HCT116 (cell line): ENCODE measurements at regions not wholly inside any gene's neighbourhood (a gene's known extent, or its start where the extent isn't known, plus 50 kb on each side); places are given as distances from the start of the nearest gene placed in this dataset.

Experiments used
- ATAC-seq: fragments of 200-7000 bp; cut with Tn5 transposase; 2 replicates; pipeline ENCODE4 v1.9.1; 2020; ENCODE audit warnings: mild to moderate bottlenecking, moderate library complexity
- BruUV-seq: library from RNA; stranded (reverse); fragments of 400-500 nt; replicated peaks from 2 replicates; lab custom pipeline; 2021; lab: Mats Ljungman, UMichigan
- CTCF ChIA-PET: fragments of 300-600 bp; sonication (Branson Sonifier 250); formaldehyde crosslinking; loops from one replicate; lab custom pipeline; 2021; ENCODE audit warnings: antibody characterized with exemption; lab: Charles Lee
- POLR2A ChIA-PET: fragments of 300-600, 350-600 bp; sonication (Branson Sonifier 250); formaldehyde crosslinking; loops from one replicate; lab custom pipeline; 2021; ENCODE audit warnings: antibody characterized with exemption; lab: Charles Lee
- RAD21 ChIA-PET, 2 experiments: fragments of 300-600 bp; sonication (Branson Sonifier 250); formaldehyde crosslinking; loops; one replicate each; lab custom pipeline; 2023; ENCODE audit warnings: low total read pairs in 2 of 2; ENCODE audit not compliant: uncharacterized antibody in 2 of 2, unreplicated experiment in 2 of 2, low non-redundant PET in 1 of 2; lab: Charles Lee
- DNase-seq: peaks from one replicate; pipeline ENCODE4 v3.0.0-alpha.2; 2010; ENCODE audit warnings: low read depth, low spot score
- H2AFZ ChIP-seq: fragments of 200-600 bp; shearing (Covaris generic), sonication (generic); 2 replicates; pipeline ENCODE4 v1.6.1; 2017; ENCODE audit warnings: low read depth, mixed run types, mixed read lengths, antibody characterized with exemption, low read length; ENCODE audit not compliant: poor library complexity, severe bottlenecking
- H3K27ac ChIP-seq: 2 replicates; pipeline ENCODE4 v1.5.1; 2012; ENCODE audit warnings: low read depth, low read length
- H3K27me3 ChIP-seq: fragments of 200-600 bp; sonication (generic); 2 replicates; pipeline ENCODE4 v1.6.1; 2016; ENCODE audit warnings: mixed run types, low read length, mixed read lengths; ENCODE audit not compliant: insufficient read depth
- H3K36me3 ChIP-seq, 2 experiments: fragments of 200-500 bp in 1 of 2; fragments of 200-600 bp in 1 of 2; sonication (Bioruptor generic) in 1 of 2; sonication (generic) in 1 of 2; 2 replicates each; pipeline versions ENCODE4 v1.5.1 to v1.6.1; 2014 to 2016; ENCODE audit warnings: low read length in 2 of 2, inconsistent platforms in 1 of 2, mixed read lengths in 1 of 2, mixed run types in 1 of 2; ENCODE audit not compliant: insufficient read depth in 2 of 2, control insufficient read depth in 1 of 2
- H3K4me1 ChIP-seq, 2 experiments: fragments of 200-600 bp in 1 of 2; sonication (generic) in 1 of 2; 2 replicates each; pipeline versions ENCODE4 v1.5.1 to v1.6.1; 2012 to 2017; ENCODE audit warnings: low read length in 2 of 2, inconsistent platforms in 1 of 2, mild to moderate bottlenecking in 1 of 2, mixed read lengths in 1 of 2, mixed run types in 1 of 2, moderate library complexity in 1 of 2; ENCODE audit not compliant: insufficient read depth in 2 of 2, control insufficient read depth in 1 of 2
- H3K4me2 ChIP-seq: fragments of 200-600 bp; sonication (generic); 2 replicates; pipeline ENCODE4 v1.6.1; 2017; ENCODE audit warnings: mixed run types, low read length, mixed read lengths
- H3K4me3 ChIP-seq, 2 experiments: fragments of 200-600 bp in 1 of 2; sonication (generic) in 1 of 2; replicated peaks in 1 of 2; 2 replicates each; pipeline ENCODE4 v1.5.1; 2011 to 2016; ENCODE audit warnings: low read length in 2 of 2, control low read depth in 1 of 2, low read depth in 1 of 2, mild to moderate bottlenecking in 1 of 2, mixed read lengths in 1 of 2, mixed run types in 1 of 2
- H3K79me2 ChIP-seq: fragments of 200-600 bp; sonication (generic); 2 replicates; pipeline ENCODE4 v1.6.1; 2017; ENCODE audit warnings: mild to moderate bottlenecking, mixed run types, low read length, moderate library complexity, mixed read lengths; ENCODE audit not compliant: insufficient read depth
- H3K9ac ChIP-seq: fragments of 200-600 bp; sonication (generic); 2 replicates; pipeline ENCODE4 v1.6.1; 2016; ENCODE audit warnings: low read length, mixed read lengths
- H3K9me2 ChIP-seq: fragments of 200-600 bp; sonication (generic), shearing (Covaris generic); 2 replicates; pipeline ENCODE4 v1.6.1; 2017; ENCODE audit warnings: mixed run types, mild to moderate bottlenecking, moderate library complexity; ENCODE audit not compliant: insufficient read depth
- H3K9me3 ChIP-seq, 2 experiments: fragments of 200-500 bp in 1 of 2; fragments of 200-600 bp in 1 of 2; sonication (Bioruptor generic) in 1 of 2; sonication (generic) in 1 of 2; 2 replicates each; pipeline ENCODE4 v1.6.1; 2014 to 2017; ENCODE audit warnings: low read length in 2 of 2, mixed read lengths in 2 of 2, inconsistent platforms in 1 of 2, low read depth in 1 of 2, mild to moderate bottlenecking in 1 of 2, mixed run types in 1 of 2, moderate library complexity in 1 of 2; ENCODE audit not compliant: control insufficient read depth in 1 of 2, insufficient read depth in 1 of 2
- H4K20me1 ChIP-seq: fragments of 200-600 bp; sonication (generic), shearing (Covaris generic); 2 replicates; pipeline ENCODE4 v1.6.1; 2017; ENCODE audit warnings: mixed run types, mild to moderate bottlenecking, moderate library complexity; ENCODE audit not compliant: insufficient read depth
- CBX3 ChIP-seq: IDR thresholded peaks from 2 replicates; pipeline ENCODE4 v1.6.1; 2012; ENCODE audit warnings: low read depth
- CEBPB ChIP-seq: IDR thresholded peaks from 2 replicates; pipeline ENCODE4 v1.6.1; 2012; ENCODE audit warnings: low read depth
- ELF1 ChIP-seq: IDR thresholded peaks from 2 replicates; pipeline ENCODE4 v1.6.1; 2012; ENCODE audit warnings: low read depth, borderline replicate concordance
- EZH2 ChIP-seq: fragments of 200-600 bp; sonication (generic); IDR thresholded peaks from 2 replicates; pipeline ENCODE4 v1.6.1; 2017; ENCODE audit warnings: antibody characterized with exemption, mixed run types
- EZH2phosphoT487 ChIP-seq: fragments of 200-600 bp; IDR thresholded peaks from 2 replicates; pipeline ENCODE4 v1.6.1; 2018; ENCODE audit warnings: antibody characterized with exemption, borderline replicate concordance
- JUND ChIP-seq: IDR thresholded peaks from 2 replicates; pipeline ENCODE4 v1.6.1; 2012
- POLR2A ChIP-seq: IDR thresholded peaks from 2 replicates; pipeline ENCODE4 v1.7.0; 2011; ENCODE audit warnings: borderline replicate concordance; ENCODE audit not compliant: insufficient read depth, insufficient read length; ENCODE audit errors: extremely low read depth
- POLR2AphosphoS5 ChIP-seq: IDR thresholded peaks from 2 replicates; pipeline ENCODE4 v1.6.1; 2011; ENCODE audit warnings: mild to moderate bottlenecking, low read depth, low read length, moderate library complexity
- RAD21 ChIP-seq: IDR thresholded peaks from 2 replicates; pipeline ENCODE4 v1.6.1; 2012; ENCODE audit warnings: low read depth, mild to moderate bottlenecking
- SIN3A ChIP-seq: IDR thresholded peaks from 2 replicates; pipeline ENCODE4 v1.6.1; 2012; ENCODE audit warnings: low read depth
- SP1 ChIP-seq: IDR thresholded peaks from 2 replicates; pipeline ENCODE4 v1.6.1; 2012; ENCODE audit warnings: low read depth
- SRF ChIP-seq: IDR thresholded peaks from 2 replicates; pipeline ENCODE4 v1.6.1; 2012; ENCODE audit warnings: low read depth
- TCF7L2 ChIP-seq: IDR thresholded peaks from 2 replicates; pipeline ENCODE4 v1.7.0; 2011; ENCODE audit warnings: borderline replicate concordance, inconsistent platforms; ENCODE audit not compliant: insufficient read depth, insufficient read length; ENCODE audit errors: extremely low read depth
- YY1 ChIP-seq: IDR thresholded peaks from 2 replicates; pipeline ENCODE4 v1.6.1; 2011; ENCODE audit warnings: low read length, low read depth, moderate library complexity, mild to moderate bottlenecking; ENCODE audit not compliant: insufficient replicate concordance; ENCODE audit errors: extremely low read depth
- ZFX ChIP-seq: fragments of 450-650 bp; IDR thresholded peaks from 2 replicates; pipeline ENCODE4 v1.6.1; 2017
- intact Hi-C: fragments of 100-400 bp; cut with micrococcal nuclease; formaldehyde crosslinking; loops from 2 replicates; pipeline ENCODE4 v1.10.0; 2022
- TF ChIP-seq, protein P1 (sequence below): IDR thresholded peaks from 2 replicates; pipeline ENCODE4 v1.6.1; 2012
- TF ChIP-seq, protein P2 (sequence below): IDR thresholded peaks from 2 replicates; pipeline ENCODE4 v1.6.1; 2011; ENCODE audit warnings: mild to moderate bottlenecking, low read length, moderate library complexity; ENCODE audit not compliant: insufficient replicate concordance; ENCODE audit errors: extremely low read depth
- TF ChIP-seq, protein P3 (sequence below), 3 experiments: fragments of 200-600 bp in 1 of 3; sonication (generic) in 1 of 3; IDR thresholded peaks in 2 of 3; conservative IDR thresholded peaks in 1 of 3; 2 replicates each; pipeline ENCODE4 v1.5.1; 2012 to 2017; ENCODE audit warnings: low read depth in 2 of 3, low read length in 2 of 3, antibody characterized with exemption in 1 of 3, borderline replicate concordance in 1 of 3, control low read depth in 1 of 3, mild to moderate bottlenecking in 1 of 3, mixed read lengths in 1 of 3, mixed run types in 1 of 3, moderate library complexity in 1 of 3; ENCODE audit not compliant: insufficient read depth in 1 of 3
- TF ChIP-seq, protein P4 (sequence below): IDR thresholded peaks from 2 replicates; pipeline ENCODE4 v1.6.1; 2012; ENCODE audit warnings: low read depth

DNA sequence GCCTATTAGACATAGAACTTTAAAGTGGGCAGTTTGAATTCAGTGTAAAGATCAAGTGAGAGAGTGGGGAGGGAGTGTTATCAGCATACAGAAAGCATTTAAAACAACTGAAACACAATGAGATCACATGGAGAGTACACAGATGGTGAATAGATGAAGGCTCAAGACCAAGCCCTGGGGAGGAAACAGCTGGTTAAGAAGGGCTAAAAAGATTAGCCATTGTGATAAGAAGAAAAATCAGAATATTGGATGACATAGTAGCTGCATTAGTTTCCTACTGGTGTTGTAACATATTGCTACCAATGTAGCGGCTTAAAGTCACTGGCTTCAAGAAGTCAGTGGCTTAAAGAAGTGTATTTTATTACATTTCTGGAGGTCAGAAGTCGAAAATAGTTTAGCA is 443.4 kb upstream of the RGS18 start:
- intact Hi-C loops, result no loop called here
- ChIA-PET POLR2A (no interaction called here), RAD21 (no interaction called here), CTCF (no interaction called here)
- no peaks in the 10 kb centered on the region for H3K4me1 ChIP-seq
- H3K9me2 ChIP-seq, result no peaks in the 10 kb centered on the region
- H2AFZ ChIP-seq, result no peak overlapping the region
- no TSS peak for BruUV-seq
- H3K79me2 ChIP-seq, result no peaks in the 10 kb centered on the region
- no peak overlapping the region for H3K27ac ChIP-seq
- no peaks in the 10 kb centered on the region for H3K36me3 ChIP-seq
- H3K9me3 ChIP-seq, result no peaks in the 10 kb centered on the region
- ATAC-seq, result no peak
- no peak for DNase-seq
- H3K27me3 ChIP-seq, result no peaks in the 10 kb centered on the region
- no peak overlapping the region for H3K4me2 ChIP-seq
- no peak overlapping the region for H3K4me3 ChIP-seq
- H4K20me1 ChIP-seq, result no peaks in the 10 kb centered on the region
- H3K9ac ChIP-seq, result no peak overlapping the region
- TF ChIP-seq EZH2 (no peak), SRF (no peak), POLR2A (no peak), ELF1 (no peak), EZH2phosphoT487 (no peak), TCF7L2 (no peak), POLR2AphosphoS5 (no peak), RAD21 (no peak), ZFX (no peak), CEBPB (no peak), CBX3 (no peak), SIN3A (no peak), JUND (no peak), YY1 (no peak), SP1 (no peak)
- TF ChIP-seq, protein P1, sequence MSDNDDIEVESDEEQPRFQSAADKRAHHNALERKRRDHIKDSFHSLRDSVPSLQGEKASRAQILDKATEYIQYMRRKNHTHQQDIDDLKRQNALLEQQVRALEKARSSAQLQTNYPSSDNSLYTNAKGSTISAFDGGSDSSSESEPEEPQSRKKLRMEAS, result no peak
- TF ChIP-seq, protein P2, sequence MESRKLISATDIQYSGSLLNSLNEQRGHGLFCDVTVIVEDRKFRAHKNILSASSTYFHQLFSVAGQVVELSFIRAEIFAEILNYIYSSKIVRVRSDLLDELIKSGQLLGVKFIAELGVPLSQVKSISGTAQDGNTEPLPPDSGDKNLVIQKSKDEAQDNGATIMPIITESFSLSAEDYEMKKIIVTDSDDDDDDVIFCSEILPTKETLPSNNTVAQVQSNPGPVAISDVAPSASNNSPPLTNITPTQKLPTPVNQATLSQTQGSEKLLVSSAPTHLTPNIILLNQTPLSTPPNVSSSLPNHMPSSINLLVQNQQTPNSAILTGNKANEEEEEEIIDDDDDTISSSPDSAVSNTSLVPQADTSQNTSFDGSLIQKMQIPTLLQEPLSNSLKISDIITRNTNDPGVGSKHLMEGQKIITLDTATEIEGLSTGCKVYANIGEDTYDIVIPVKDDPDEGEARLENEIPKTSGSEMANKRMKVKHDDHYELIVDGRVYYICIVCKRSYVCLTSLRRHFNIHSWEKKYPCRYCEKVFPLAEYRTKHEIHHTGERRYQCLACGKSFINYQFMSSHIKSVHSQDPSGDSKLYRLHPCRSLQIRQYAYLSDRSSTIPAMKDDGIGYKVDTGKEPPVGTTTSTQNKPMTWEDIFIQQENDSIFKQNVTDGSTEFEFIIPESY, result no peak
- TF ChIP-seq, protein P3, sequence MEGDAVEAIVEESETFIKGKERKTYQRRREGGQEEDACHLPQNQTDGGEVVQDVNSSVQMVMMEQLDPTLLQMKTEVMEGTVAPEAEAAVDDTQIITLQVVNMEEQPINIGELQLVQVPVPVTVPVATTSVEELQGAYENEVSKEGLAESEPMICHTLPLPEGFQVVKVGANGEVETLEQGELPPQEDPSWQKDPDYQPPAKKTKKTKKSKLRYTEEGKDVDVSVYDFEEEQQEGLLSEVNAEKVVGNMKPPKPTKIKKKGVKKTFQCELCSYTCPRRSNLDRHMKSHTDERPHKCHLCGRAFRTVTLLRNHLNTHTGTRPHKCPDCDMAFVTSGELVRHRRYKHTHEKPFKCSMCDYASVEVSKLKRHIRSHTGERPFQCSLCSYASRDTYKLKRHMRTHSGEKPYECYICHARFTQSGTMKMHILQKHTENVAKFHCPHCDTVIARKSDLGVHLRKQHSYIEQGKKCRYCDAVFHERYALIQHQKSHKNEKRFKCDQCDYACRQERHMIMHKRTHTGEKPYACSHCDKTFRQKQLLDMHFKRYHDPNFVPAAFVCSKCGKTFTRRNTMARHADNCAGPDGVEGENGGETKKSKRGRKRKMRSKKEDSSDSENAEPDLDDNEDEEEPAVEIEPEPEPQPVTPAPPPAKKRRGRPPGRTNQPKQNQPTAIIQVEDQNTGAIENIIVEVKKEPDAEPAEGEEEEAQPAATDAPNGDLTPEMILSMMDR (IDR thresholded peaks at IDR 0.05 in 2 of 3, conservative IDR thresholded peaks at IDR 0.05 in 1 of 3; ENCODE audit: borderline replicate concordance in 1 of 3, insufficient read depth in 1 of 3, low read depth in 2 of 3, low read length in 2 of 3), result no peak
- TF ChIP-seq, protein P4, sequence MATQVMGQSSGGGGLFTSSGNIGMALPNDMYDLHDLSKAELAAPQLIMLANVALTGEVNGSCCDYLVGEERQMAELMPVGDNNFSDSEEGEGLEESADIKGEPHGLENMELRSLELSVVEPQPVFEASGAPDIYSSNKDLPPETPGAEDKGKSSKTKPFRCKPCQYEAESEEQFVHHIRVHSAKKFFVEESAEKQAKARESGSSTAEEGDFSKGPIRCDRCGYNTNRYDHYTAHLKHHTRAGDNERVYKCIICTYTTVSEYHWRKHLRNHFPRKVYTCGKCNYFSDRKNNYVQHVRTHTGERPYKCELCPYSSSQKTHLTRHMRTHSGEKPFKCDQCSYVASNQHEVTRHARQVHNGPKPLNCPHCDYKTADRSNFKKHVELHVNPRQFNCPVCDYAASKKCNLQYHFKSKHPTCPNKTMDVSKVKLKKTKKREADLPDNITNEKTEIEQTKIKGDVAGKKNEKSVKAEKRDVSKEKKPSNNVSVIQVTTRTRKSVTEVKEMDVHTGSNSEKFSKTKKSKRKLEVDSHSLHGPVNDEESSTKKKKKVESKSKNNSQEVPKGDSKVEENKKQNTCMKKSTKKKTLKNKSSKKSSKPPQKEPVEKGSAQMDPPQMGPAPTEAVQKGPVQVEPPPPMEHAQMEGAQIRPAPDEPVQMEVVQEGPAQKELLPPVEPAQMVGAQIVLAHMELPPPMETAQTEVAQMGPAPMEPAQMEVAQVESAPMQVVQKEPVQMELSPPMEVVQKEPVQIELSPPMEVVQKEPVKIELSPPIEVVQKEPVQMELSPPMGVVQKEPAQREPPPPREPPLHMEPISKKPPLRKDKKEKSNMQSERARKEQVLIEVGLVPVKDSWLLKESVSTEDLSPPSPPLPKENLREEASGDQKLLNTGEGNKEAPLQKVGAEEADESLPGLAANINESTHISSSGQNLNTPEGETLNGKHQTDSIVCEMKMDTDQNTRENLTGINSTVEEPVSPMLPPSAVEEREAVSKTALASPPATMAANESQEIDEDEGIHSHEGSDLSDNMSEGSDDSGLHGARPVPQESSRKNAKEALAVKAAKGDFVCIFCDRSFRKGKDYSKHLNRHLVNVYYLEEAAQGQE, result no peak
- TF ChIP-seq, all 23 proteins: peak for 0
